22Rv1 (cell line): ENCODE measurements at regions not wholly inside any gene's neighbourhood (a gene's known extent, or its start where the extent isn't known, plus 50 kb on each side); places are given as distances from the start of the nearest gene placed in this dataset.

ENCODE experiments used
- CTCF ChIP-seq: fragments of 450-650 bp; IDR thresholded peaks from 2 replicates; pipeline ENCODE4 v1.5.1; 2017; ENCODE audit warnings: mild to moderate bottlenecking
- ZFX ChIP-seq: fragments of 450-650 bp; IDR thresholded peaks from 2 replicates; pipeline ENCODE4 v1.6.1; 2017; ENCODE audit warnings: antibody characterized with exemption, borderline replicate concordance

- TF ChIP-seq CTCF = no peak
- TF ChIP-seq ZFX = no peak
Measured at GRCh38 chr9:24625097-24625496, 79.4 kb upstream of the IZUMO3 start.
